H1 (cell line): ENCODE measurements at regions not wholly inside any gene's neighbourhood (a gene's known extent, or its start where the extent isn't known, plus 50 kb on each side); places are given as distances from the start of the nearest gene placed in this dataset.

Experiments
- EZH2 ChIP-seq: fragments of 200-600 bp; sonication (generic); IDR thresholded peaks from 2 replicates; pipeline ENCODE4 v1.7.1; 2012; ENCODE audit warnings: low read depth, mild to moderate bottlenecking, moderate library complexity, low read length, inconsistent platforms; ENCODE audit not compliant: severe bottlenecking

DNA sequence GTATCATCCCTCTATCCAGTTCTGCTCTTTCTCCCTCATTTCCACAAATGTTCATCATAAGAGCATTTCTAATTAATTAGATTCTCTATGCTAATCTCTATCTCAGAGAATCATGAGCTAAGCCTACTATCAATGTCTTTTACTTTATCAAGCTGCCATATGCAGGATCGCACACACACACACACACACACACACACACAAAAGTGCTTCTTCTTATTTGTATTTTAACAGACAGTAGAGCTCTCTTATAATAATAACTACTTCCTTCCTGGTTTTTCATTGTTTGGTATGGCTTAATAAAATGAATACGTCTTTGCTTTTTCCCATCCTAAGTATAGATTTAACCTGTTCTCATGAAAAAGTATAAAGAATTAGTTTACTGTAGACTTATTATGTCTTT, 170.2 kb downstream of the HAO1 start (continued):
- TF ChIP-seq EZH2, result no peak
